Gastrocnemius medialis (tissue), 4 donors: ENCODE measurements at regions not wholly inside any gene's neighbourhood (a gene's known extent, or its start where the extent isn't known, plus 50 kb on each side); places are given as distances from the start of the nearest gene placed in this dataset.

Experiments
- ATAC-seq, 2 donors: fragments of 150-250 bp; one replicate each; pipeline ENCODE4 v1.9.1; 2016
- DNase-seq, 2 donors: peaks; one replicate each; pipeline ENCODE4 v3.0.0-alpha.2; 2019
- H3K27ac ChIP-seq, 4 donors: fragments of 200-600 bp; sonication (generic); 1 replicate in 1 of 4; 2 replicates in 3 of 4; pipeline ENCODE4 v1.5.1; 2016 to 2018; ENCODE audit warnings: mild to moderate bottlenecking in 2 of 4, moderate library complexity in 1 of 4
- H3K27me3 ChIP-seq, 3 donors: fragments of 200-600 bp; sonication (generic) in 2 of 3; 1 replicate in 1 of 3; 2 replicates in 2 of 3; pipeline versions ENCODE4 v1.5.1 to v1.6.0; 2016 to 2019; ENCODE audit warnings: mild to moderate bottlenecking in 1 of 3, moderate library complexity in 1 of 3
- H3K36me3 ChIP-seq, 2 donors: fragments of 200-600 bp; sonication (generic) in 1 of 2; one replicate each; pipeline ENCODE4 v1.5.1; 2017 to 2018
- H3K4me1 ChIP-seq, 2 donors: fragments of 200-600 bp; sonication (generic) in 1 of 2; one replicate each; pipeline ENCODE4 v1.5.1; 2016 to 2017; ENCODE audit warnings: mild to moderate bottlenecking in 2 of 2
- H3K4me3 ChIP-seq, 4 donors: fragments of 200-600 bp; sonication (generic) in 3 of 4; 1 replicate in 1 of 4; 2 replicates in 3 of 4; pipeline ENCODE4 v1.5.1; 2016 to 2019; ENCODE audit warnings: mild to moderate bottlenecking in 2 of 4
- H3K9me3 ChIP-seq, 3 donors: fragments of 200-600 bp; sonication (generic) in 2 of 3; 1 replicate in 1 of 3; 2 replicates in 2 of 3; pipeline ENCODE4 v1.5.1; 2016 to 2019
- CTCF ChIP-seq, 5 experiments: fragments of 450-650 bp in 3 of 5; fragments of 200-600 bp in 2 of 5; sonication (generic) in 2 of 5; IDR thresholded peaks in 4 of 5; conservative IDR thresholded peaks in 1 of 5; 1 replicate in 4 of 5; 2 replicates in 1 of 5; pipeline ENCODE4 v1.5.1; 2016 to 2019; ENCODE audit warnings: antibody characterized with exemption in 5 of 5, mild to moderate bottlenecking in 3 of 5, moderate library complexity in 3 of 5
- POLR2A ChIP-seq, 2 donors: fragments of 450-650 bp; IDR thresholded peaks; one replicate each; pipeline ENCODE4 v1.6.1; 2017; ENCODE audit warnings: antibody characterized with exemption in 2 of 2, mild to moderate bottlenecking in 2 of 2, moderate library complexity in 2 of 2
- in situ Hi-C, 4 donors: fragments of 200-750 bp; cut with MboI; loops; one replicate each; pipeline versions ENCODE4 v1.15.0 to v1.8.0; 2017; ENCODE audit warnings: low sequenced_read_pairs in 4 of 4
- intact Hi-C: fragments of 100-400 bp; cut with DNase I; formaldehyde crosslinking; loops from one replicate; pipeline ENCODE4 v1.15.1; 2023; ENCODE audit warnings: low total_unique reads

DNA sequence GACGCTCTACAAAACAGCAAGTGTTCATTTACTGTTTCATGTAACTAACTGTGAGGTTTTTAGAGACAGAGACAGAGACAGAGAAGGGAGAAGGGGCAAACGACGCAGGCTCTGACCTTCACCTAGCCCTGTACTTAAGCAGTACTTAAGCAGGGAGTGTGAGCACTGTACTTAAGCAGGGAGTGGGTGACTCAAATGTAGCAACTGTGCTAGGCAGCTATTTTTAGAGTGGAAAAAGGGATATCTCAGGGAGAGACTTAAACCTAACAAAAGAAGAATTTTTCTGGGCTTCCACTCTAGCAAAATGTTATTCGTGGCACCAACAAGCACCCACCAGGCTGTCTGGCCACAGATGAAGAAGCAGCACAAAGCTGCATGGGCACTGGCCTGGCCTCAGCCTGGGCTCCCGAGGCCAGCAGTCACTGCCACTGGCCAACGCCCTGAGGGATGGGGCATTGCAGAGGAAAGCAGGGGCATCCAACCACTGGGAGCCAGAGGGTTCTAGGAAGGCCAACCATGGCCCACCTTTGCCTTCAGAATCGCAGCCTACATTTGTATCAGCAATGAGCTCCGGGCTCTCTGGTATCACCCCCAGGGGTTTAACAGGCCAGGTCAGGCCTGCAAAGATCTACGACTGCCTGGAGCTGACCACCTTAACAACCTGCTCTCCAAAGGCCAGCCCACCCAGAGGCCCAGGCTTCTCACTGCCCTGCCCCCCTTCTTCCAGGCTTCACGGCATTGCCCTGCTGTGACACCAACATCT, 154.3 kb downstream of the TTC32 start:
- Histone ChIP-seq H3K27ac (peak overlapping the region in 1 of 4 donors; percentile 17), H3K9me3 (no peaks in the 10 kb centered on the region), H3K4me1 (no peaks in the 10 kb centered on the region), H3K36me3 (no peaks in the 10 kb centered on the region), H3K27me3 (no peaks in the 10 kb centered on the region), H3K4me3 (no peak overlapping the region)
- in situ Hi-C loops (no loop called here), intact Hi-C loops (no loop called here)
- DNase-seq (no peak), ATAC-seq (peak; percentile 73 to 83)
- no peak for TF ChIP-seq CTCF (IDR thresholded peaks at IDR 0.05 in 4 of 5, conservative IDR thresholded peaks at IDR 0.05 in 1 of 5)

- in situ Hi-C loops = no loop called here
- no peaks in the 10 kb centered on the region for H3K4me1 ChIP-seq
- DNase-seq (no peak), ATAC-seq (no peak)
- TF ChIP-seq POLR2A (IDR thresholded peaks at IDR 0.05) = no peak
- TF ChIP-seq CTCF (IDR thresholded peaks at IDR 0.05 in 4 of 5, conservative IDR thresholded peaks at IDR 0.05 in 1 of 5) = peak in 4 of 5 experiments; percentile 32 to 50 (median 38)
- no peaks in the 10 kb centered on the region for H3K36me3 ChIP-seq
- H3K9me3 ChIP-seq = no peaks in the 10 kb centered on the region
- intact Hi-C loops = no loop called here
- H3K27me3 ChIP-seq = no peaks in the 10 kb centered on the region
- H3K27ac ChIP-seq = peak overlapping the region in 1 of 4 donors; percentile 17
- no peak overlapping the region for H3K4me3 ChIP-seq
These were observed 155.0 kb downstream of the TTC32 start for GRCh38 chr2:19746611-19747309.

GRCh38 chr2:19746137-19746600, 155.6 kb downstream of the TTC32 start:
- ATAC-seq = peak in 1 of 2 donors; percentile 10
- intact Hi-C loops (no loop called here), in situ Hi-C loops (no loop called here)
- TF ChIP-seq CTCF (IDR thresholded peaks at IDR 0.05 in 4 of 5, conservative IDR thresholded peaks at IDR 0.05 in 1 of 5) (no peak), POLR2A (IDR thresholded peaks at IDR 0.05) (no peak)
- H3K4me3 ChIP-seq = no peak overlapping the region
- no peaks in the 10 kb centered on the region for H3K9me3 ChIP-seq
- H3K36me3 ChIP-seq = no peaks in the 10 kb centered on the region
- H3K27me3 ChIP-seq = no peaks in the 10 kb centered on the region
- no peak for DNase-seq
- no peak overlapping the region for H3K27ac ChIP-seq
- H3K4me1 ChIP-seq = no peaks in the 10 kb centered on the region

DNA sequence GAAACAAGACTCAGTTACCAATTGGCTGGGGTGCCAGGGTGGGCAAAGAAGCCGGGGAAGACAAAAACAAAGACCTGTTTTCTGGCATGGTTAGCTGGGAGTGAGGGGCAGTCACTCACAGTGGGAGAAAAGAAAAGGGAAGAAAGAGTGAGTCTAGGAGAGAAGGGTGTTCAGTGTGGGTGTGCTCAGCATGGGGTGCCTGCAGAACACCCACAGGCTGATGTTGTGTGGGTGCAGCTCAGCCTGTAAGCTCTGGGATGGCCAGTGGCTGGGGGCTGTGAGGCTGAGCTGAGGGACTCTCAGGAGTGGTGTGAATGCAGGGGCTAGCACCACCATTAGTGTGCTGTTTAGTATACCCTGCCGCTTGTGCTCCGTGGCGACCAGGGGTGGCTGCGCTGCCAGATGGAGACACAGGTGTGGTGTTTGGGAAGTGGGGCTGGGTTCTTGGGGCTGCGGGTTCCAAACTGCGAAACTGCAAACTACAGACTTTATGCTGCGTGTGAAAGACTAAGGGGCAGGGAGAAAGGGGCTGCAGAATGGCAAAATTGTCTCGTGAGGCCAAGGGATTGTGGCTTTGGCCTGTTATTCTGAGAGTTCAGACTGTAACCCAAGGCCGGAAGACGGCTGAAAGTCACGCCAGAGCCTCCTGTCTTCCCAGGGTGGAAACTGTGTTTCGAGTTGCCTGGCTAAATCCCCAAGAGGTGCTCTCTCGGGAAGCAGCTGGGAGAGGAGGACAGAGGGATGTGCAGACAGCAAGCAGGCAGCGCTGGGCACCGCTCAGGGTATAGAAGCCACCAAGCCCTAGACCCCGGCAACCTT, 156.3 kb downstream of the TTC32 start:
- no peak for TF ChIP-seq CTCF (IDR thresholded peaks at IDR 0.05 in 4 of 5, conservative IDR thresholded peaks at IDR 0.05 in 1 of 5)
- TF ChIP-seq POLR2A (IDR thresholded peaks at IDR 0.05) = no peak
- in situ Hi-C loops = no loop called here
- H3K4me1 ChIP-seq = no peaks in the 10 kb centered on the region
- H3K36me3 ChIP-seq = no peaks in the 10 kb centered on the region
- ATAC-seq = no peak
- H3K9me3 ChIP-seq = no peaks in the 10 kb centered on the region
- intact Hi-C loops = no loop called here
- H3K4me3 ChIP-seq = no peak overlapping the region
- no peaks in the 10 kb centered on the region for H3K27me3 ChIP-seq
- H3K27ac ChIP-seq = no peak overlapping the region
- DNase-seq = no peak
